Brain microvascular endothelial cell (primary cell): ENCODE measurements at regions not wholly inside any gene's neighbourhood (a gene's known extent, or its start where the extent isn't known, plus 50 kb on each side); places are given as distances from the start of the nearest gene placed in this dataset.

ENCODE experiments used
- DNase-seq: peaks from one replicate; pipeline ENCODE4 v3.0.0-alpha.2; 2020
- H3K27ac ChIP-seq: fragments of 250-450 bp; sonication (Bioruptor Pico); 2 replicates; pipeline ENCODE4 v1.5.1; 2020; ENCODE audit warnings: mild to moderate bottlenecking, moderate library complexity
- H3K27me3 ChIP-seq: fragments of 250-450 bp; sonication (Bioruptor Pico); replicated peaks from 2 replicates; pipeline ENCODE4 v1.5.1; 2020; ENCODE audit warnings: mild to moderate bottlenecking
- H3K36me3 ChIP-seq: fragments of 250-450 bp; sonication (Bioruptor Pico); replicated peaks from 2 replicates; pipeline ENCODE4 v1.5.1; 2020; ENCODE audit warnings: mild to moderate bottlenecking
- H3K4me3 ChIP-seq: 2 replicates; pipeline ENCODE4 v1.5.1; 2011; ENCODE audit warnings: low read depth, mild to moderate bottlenecking, control low read depth, low read length, moderate library complexity
- in situ Hi-C: cut with HindIII; loops from 2 replicates; pipeline ENCODE4 v1.10.0; 2017; ENCODE audit warnings: low sequenced_read_pairs, low pct_ligation_motif_present
- TF ChIP-seq, protein P1 (sequence below): IDR thresholded peaks from 2 replicates; pipeline ENCODE4 v1.5.1; 2011; ENCODE audit warnings: low read depth, mild to moderate bottlenecking, moderate library complexity, low read length, control low read depth, inconsistent platforms; ENCODE audit errors: missing control alignments

DNA sequence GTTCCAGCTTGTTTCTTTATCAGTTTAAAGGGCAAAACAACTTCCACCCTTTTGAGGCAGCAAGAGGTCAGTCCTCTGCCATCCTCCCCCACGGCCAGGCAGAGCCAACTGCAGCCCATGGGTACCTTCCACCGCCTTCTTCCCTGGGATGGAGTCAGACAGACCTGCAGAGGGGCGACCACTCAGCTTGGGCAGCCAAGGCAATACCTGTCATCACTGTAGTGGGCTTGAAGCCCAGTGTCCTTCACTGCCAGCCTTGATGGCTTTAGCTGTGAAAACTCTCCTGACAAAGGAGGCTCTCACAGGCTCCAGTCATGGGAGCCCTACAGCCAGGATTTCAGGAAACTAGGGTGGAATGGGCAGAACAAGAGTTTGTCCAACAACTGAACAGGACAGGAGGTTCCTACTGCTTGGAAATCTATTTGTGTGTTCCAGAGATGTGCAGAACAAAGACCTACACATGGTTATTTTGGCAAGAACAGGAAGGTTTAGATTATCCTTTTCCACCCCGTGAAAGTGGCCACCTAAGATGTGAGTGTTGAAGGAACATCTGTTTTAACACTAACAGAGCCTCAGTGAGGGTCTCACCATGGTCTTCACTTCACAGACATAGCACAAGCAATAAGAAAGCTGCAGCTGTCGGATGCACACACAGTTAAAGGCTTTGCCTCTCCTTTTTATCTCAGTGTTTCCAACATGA lies 93.9 kb upstream of the RMDN2 start:
- Histone ChIP-seq H3K27me3 (no peaks in the 10 kb centered on the region), H3K4me3 (no peak overlapping the region), H3K27ac (no peak overlapping the region), H3K36me3 (no peaks in the 10 kb centered on the region)
- TF ChIP-seq, protein P1, sequence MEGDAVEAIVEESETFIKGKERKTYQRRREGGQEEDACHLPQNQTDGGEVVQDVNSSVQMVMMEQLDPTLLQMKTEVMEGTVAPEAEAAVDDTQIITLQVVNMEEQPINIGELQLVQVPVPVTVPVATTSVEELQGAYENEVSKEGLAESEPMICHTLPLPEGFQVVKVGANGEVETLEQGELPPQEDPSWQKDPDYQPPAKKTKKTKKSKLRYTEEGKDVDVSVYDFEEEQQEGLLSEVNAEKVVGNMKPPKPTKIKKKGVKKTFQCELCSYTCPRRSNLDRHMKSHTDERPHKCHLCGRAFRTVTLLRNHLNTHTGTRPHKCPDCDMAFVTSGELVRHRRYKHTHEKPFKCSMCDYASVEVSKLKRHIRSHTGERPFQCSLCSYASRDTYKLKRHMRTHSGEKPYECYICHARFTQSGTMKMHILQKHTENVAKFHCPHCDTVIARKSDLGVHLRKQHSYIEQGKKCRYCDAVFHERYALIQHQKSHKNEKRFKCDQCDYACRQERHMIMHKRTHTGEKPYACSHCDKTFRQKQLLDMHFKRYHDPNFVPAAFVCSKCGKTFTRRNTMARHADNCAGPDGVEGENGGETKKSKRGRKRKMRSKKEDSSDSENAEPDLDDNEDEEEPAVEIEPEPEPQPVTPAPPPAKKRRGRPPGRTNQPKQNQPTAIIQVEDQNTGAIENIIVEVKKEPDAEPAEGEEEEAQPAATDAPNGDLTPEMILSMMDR, result no peak
- no peak for DNase-seq
- in situ Hi-C loops, result no loop called here

DNA sequence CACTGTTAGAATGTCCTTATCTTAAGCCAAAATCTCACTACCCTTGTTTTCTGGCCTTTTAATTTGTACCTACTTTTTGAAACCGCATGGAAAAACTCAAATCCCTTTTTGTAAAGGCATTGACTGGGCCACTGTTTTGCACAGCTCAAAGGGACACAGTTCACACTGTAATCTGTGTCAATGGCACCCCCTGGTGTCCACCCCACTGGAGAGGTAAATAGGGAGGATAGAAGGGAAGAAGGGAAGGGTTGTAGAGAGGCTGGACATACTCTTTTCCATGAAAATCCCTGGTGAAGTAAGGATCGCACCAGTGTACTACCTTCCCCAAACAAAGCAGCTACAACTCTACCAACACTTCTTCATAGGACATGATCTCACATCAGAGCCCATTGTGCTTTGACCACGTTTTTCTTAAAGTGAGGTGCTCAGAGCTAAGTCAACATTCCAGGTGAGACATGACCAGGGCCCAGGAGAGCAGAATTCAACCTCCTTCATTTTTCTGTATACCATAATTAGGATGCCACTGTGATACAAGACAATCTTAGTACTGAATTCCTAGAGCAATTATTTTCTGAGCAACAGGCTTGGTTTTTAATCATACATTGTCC lies 92.4 kb upstream of the RMDN2 start:
- Histone ChIP-seq H3K4me3 (no peak overlapping the region), H3K27ac (no peak overlapping the region), H3K27me3 (no peaks in the 10 kb centered on the region), H3K36me3 (no peaks in the 10 kb centered on the region)
- in situ Hi-C loops, result no loop called here
- peak; percentile 85 for DNase-seq
- TF ChIP-seq, protein P1, result peak; percentile 88

DNA sequence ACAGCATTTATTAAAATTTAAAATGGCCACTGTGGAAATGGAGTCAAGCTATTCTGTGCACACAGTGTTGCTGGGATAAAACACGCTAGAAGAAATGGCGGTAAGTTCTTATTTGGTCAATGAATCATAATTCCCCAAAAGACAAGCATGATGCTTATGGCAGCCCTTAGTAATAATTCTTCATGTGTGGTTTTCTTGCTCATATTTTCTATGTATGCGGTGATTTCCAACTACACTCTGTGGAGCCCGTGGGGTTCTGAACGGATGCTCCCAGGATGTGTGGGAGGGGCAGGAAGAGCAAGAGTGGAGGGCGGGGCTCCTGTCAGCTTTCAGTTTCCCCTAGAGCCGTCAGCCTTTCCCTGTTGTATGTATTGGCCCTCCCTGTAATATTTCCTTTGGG lies 91.7 kb upstream of the RMDN2 start:
- DNase-seq, result no peak
- Histone ChIP-seq H3K27me3 (no peaks in the 10 kb centered on the region), H3K27ac (no peak overlapping the region), H3K36me3 (no peaks in the 10 kb centered on the region), H3K4me3 (no peak overlapping the region)
- in situ Hi-C loops, result no loop called here
- TF ChIP-seq, protein P1, result no peak

DNA sequence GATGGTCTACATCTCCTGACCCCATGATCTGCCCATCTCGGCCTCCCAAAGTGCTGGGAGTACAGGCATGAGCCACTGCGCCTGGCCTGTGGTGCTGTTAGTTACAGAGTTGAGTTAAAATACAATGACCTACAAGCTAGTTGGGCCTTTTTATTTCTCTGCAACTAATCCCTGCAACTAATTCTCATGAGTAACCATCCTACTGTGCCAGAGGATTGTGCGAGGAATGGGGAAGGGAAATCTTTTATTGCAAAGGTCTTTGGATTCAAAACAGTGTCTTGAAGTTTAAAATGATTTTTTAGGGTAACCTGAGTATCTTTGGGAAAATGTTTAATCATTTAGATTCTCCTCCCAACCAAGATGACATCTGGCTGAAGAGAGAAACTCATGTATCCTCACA lies 88.8 kb upstream of the RMDN2 start:
- no peak overlapping the region for H3K4me3 ChIP-seq
- DNase-seq, result no peak
- TF ChIP-seq, protein P1, result no peak
- in situ Hi-C loops, result no loop called here
- H3K27ac ChIP-seq, result no peak overlapping the region
- H3K36me3 ChIP-seq, result no peaks in the 10 kb centered on the region
- H3K27me3 ChIP-seq, result no peaks in the 10 kb centered on the region

DNA sequence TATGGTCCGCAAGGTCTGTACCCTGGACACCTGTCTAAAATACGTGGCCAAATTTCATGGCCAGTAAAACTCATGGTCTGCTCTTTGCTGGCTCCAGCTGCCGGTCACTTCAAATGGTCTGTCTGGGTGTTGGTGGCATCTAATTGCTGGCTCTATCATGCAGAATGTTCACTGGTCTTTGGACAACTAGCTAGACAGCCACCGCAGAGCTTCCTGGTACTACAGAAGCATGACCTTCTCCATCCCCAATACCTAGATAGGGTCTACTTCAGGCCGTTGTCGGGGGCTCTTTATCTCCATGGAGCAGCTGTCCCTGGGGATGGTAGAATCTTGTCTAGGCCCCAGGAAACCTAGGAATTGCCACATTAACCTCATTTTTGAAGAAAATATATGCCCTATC lies 88.4 kb upstream of the RMDN2 start:
- in situ Hi-C loops, result no loop called here
- no peak for DNase-seq
- Histone ChIP-seq H3K27me3 (no peaks in the 10 kb centered on the region), H3K4me3 (no peak overlapping the region), H3K27ac (no peak overlapping the region), H3K36me3 (no peaks in the 10 kb centered on the region)
- TF ChIP-seq, protein P1, result no peak
